Astrocyte (in vitro differentiated cells and primary cell): ENCODE measurements at regions not wholly inside any gene's neighbourhood (a gene's known extent, or its start where the extent isn't known, plus 50 kb on each side); places are given as distances from the start of the nearest gene placed in this dataset.

Experiments
- DNase-seq: peaks from one replicate; pipeline ENCODE4 v3.0.0-alpha.2; 2010; ENCODE audit warnings: low read depth
- FAIRE-seq: peaks from 2 replicates; lab custom pipeline; 2011; peaks lifted over from hg19 to GRCh38; lab: Jason Lieb, UNC
- H2AFZ ChIP-seq: 2 replicates; pipeline ENCODE4 v1.6.0; 2012; ENCODE audit warnings: low read depth, low read length, inconsistent platforms
- H3K27ac ChIP-seq: 2 replicates; pipeline ENCODE4 v1.5.1; 2011; ENCODE audit warnings: low read depth, low read length, inconsistent platforms
- H3K27me3 ChIP-seq: 2 replicates; pipeline ENCODE4 v1.6.0; 2011; ENCODE audit warnings: low read length, inconsistent platforms; ENCODE audit not compliant: insufficient read depth
- H3K36me3 ChIP-seq: 2 replicates; pipeline ENCODE4 v1.5.1; 2011; ENCODE audit warnings: low read length, inconsistent platforms; ENCODE audit not compliant: insufficient read depth
- H3K4me1 ChIP-seq: 2 replicates; pipeline ENCODE4 v1.5.1; 2011; ENCODE audit warnings: low read length, inconsistent platforms; ENCODE audit not compliant: insufficient read depth
- H3K4me2 ChIP-seq: 2 replicates; pipeline ENCODE4 v1.6.0; 2012; ENCODE audit warnings: low read length, inconsistent platforms
- H3K4me3 ChIP-seq: 2 replicates; pipeline ENCODE4 v1.5.1; 2011; ENCODE audit warnings: low read depth, mild to moderate bottlenecking, low read length, inconsistent platforms; ENCODE audit not compliant: insufficient read depth
- H3K79me2 ChIP-seq: 2 replicates; pipeline ENCODE4 v1.6.0; 2012; ENCODE audit warnings: mild to moderate bottlenecking, low read length, inconsistent platforms; ENCODE audit not compliant: insufficient read depth
- H3K9ac ChIP-seq: 2 replicates; pipeline ENCODE4 v1.6.0; 2012; ENCODE audit warnings: mild to moderate bottlenecking, low read length, inconsistent platforms
- H3K9me3 ChIP-seq: 2 replicates; pipeline ENCODE4 v1.5.1; 2012; ENCODE audit warnings: low read depth, mild to moderate bottlenecking, low read length, inconsistent platforms; ENCODE audit not compliant: insufficient read depth
- H4K20me1 ChIP-seq: 2 replicates; pipeline ENCODE4 v1.6.0; 2012; ENCODE audit warnings: low read length, inconsistent platforms; ENCODE audit not compliant: insufficient read depth
- H3K27ac Mint-ChIP-seq: one replicate; pipeline ENCODE4 v1.8.0; 2021; ENCODE audit warnings: mild to moderate bottlenecking, mixed read lengths; ENCODE audit not compliant: unreplicated experiment
- H3K27me3 Mint-ChIP-seq: one replicate; pipeline ENCODE4 v1.8.0; 2021; ENCODE audit warnings: low read depth, mixed read lengths; ENCODE audit not compliant: unreplicated experiment
- H3K36me3 Mint-ChIP-seq: one replicate; pipeline ENCODE4 v1.8.0; 2021; ENCODE audit warnings: low read depth, mixed read lengths; ENCODE audit not compliant: unreplicated experiment
- H3K4me1 Mint-ChIP-seq: one replicate; pipeline ENCODE4 v1.8.0; 2021; ENCODE audit warnings: low read depth, mixed read lengths; ENCODE audit not compliant: unreplicated experiment
- H3K4me3 Mint-ChIP-seq: one replicate; pipeline ENCODE4 v1.8.0; 2021; ENCODE audit warnings: mild to moderate bottlenecking, moderate library complexity, mixed read lengths; ENCODE audit not compliant: unreplicated experiment
- H3K9me3 Mint-ChIP-seq: one replicate; pipeline ENCODE4 v1.8.0; 2021; ENCODE audit warnings: mild to moderate bottlenecking, mixed read lengths; ENCODE audit not compliant: unreplicated experiment
- CTCF ChIP-seq: IDR thresholded peaks from 2 replicates; pipeline ENCODE4 v1.5.1; 2011; ENCODE audit warnings: low read depth, mild to moderate bottlenecking, inconsistent platforms, low read length, moderate library complexity; ENCODE audit not compliant: insufficient read depth
- EZH2 ChIP-seq: IDR thresholded peaks from 2 replicates; pipeline ENCODE4 v1.6.1; 2012; ENCODE audit warnings: mild to moderate bottlenecking, low read length, inconsistent platforms; ENCODE audit not compliant: insufficient read depth

- DNase-seq (no peak), FAIRE-seq (no peak)
- no peaks in the 10 kb centered on the region for H3K36me3 ChIP-seq
- TF ChIP-seq EZH2 (no peak), CTCF (no peak)
- H3K4me3 ChIP-seq, result no peak overlapping the region
- no peaks in the 10 kb centered on the region for H3K27me3 ChIP-seq
- no peaks in the 10 kb centered on the region for H3K79me2 ChIP-seq
- peaks cover 9% of the 10 kb centered on the region for H3K9me3 ChIP-seq
- no peaks in the 10 kb centered on the region for H3K36me3 Mint-ChIP-seq
- no peaks in the 10 kb centered on the region for H3K27me3 Mint-ChIP-seq
- H3K9ac ChIP-seq, result no peak overlapping the region
- H3K9me3 Mint-ChIP-seq, result peaks cover 6% of the 10 kb centered on the region
- H3K27ac ChIP-seq, result no peak overlapping the region
- peaks cover 4% of the 10 kb centered on the region for H3K4me1 Mint-ChIP-seq
- no peak overlapping the region for H3K27ac Mint-ChIP-seq
- H3K4me3 Mint-ChIP-seq, result no peak overlapping the region
- no peaks in the 10 kb centered on the region for H4K20me1 ChIP-seq
- no peak overlapping the region for H3K4me2 ChIP-seq
- no peak overlapping the region for H2AFZ ChIP-seq
- H3K4me1 ChIP-seq, result peaks cover 19% of the 10 kb centered on the region
These were observed 61.8 kb upstream of the SH3RF1 start for GRCh38 chr4:169332583-169332982.

- H3K79me2 ChIP-seq, result no peaks in the 10 kb centered on the region
- no peak overlapping the region for H3K27ac ChIP-seq
- no peak for TF ChIP-seq CTCF
- TF ChIP-seq EZH2, result no peak
- H2AFZ ChIP-seq, result no peak overlapping the region
- no peak overlapping the region for H3K4me2 ChIP-seq
- H3K36me3 Mint-ChIP-seq, result peaks cover under 1% of the 10 kb centered on the region
- no peak overlapping the region for H3K9ac ChIP-seq
- H4K20me1 ChIP-seq, result no peaks in the 10 kb centered on the region
- no peak overlapping the region for H3K4me3 ChIP-seq
- no peaks in the 10 kb centered on the region for H3K27me3 ChIP-seq
- no peaks in the 10 kb centered on the region for H3K4me1 Mint-ChIP-seq
- H3K4me1 ChIP-seq, result peaks cover 13% of the 10 kb centered on the region
- H3K36me3 ChIP-seq, result no peaks in the 10 kb centered on the region
- H3K4me3 Mint-ChIP-seq, result no peak overlapping the region
- FAIRE-seq, result no peak
- no peaks in the 10 kb centered on the region for H3K27me3 Mint-ChIP-seq
- no peak overlapping the region for H3K27ac Mint-ChIP-seq
- no peak for DNase-seq
- H3K9me3 ChIP-seq, result peaks cover 9% of the 10 kb centered on the region
- H3K9me3 Mint-ChIP-seq, result peaks cover 6% of the 10 kb centered on the region
These were observed 60.1 kb upstream of the SH3RF1 start for GRCh38 chr4:169330811-169331210.

DNA sequence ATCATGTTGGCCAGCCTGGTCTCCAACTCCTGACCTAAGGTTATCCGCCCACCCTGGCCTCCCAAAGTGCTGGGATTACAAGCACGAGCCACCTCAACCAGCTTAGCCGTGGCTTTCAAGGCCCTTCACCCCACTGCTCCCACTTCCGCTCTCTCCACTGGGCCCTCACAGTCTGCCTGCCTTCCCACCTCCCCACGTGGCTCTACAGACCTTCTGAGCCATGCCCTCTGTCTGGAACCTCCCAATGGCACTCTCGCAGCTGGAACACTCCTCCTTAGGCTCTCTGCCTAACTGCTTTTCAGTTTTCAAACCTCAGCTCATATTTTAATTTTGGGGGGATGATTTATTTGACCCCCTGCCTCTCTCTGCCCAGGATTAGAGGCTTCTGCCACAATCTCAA, 59.3 kb upstream of the SH3RF1 start:
- Histone ChIP-seq H3K27ac (no peak overlapping the region), H3K27me3 (no peaks in the 10 kb centered on the region), H3K4me1 (peaks cover 6% of the 10 kb centered on the region), H3K9ac (no peak overlapping the region), H3K79me2 (no peaks in the 10 kb centered on the region), H3K4me2 (no peak overlapping the region), H2AFZ (no peak overlapping the region), H4K20me1 (no peaks in the 10 kb centered on the region), H3K9me3 (peaks cover 9% of the 10 kb centered on the region), H3K36me3 (no peaks in the 10 kb centered on the region), H3K4me3 (no peak overlapping the region)
- Mint-ChIP-seq H3K4me1 (no peaks in the 10 kb centered on the region), H3K4me3 (no peak overlapping the region), H3K9me3 (peaks cover 8% of the 10 kb centered on the region), H3K27ac (no peak overlapping the region), H3K27me3 (no peaks in the 10 kb centered on the region), H3K36me3 (peaks cover 4% of the 10 kb centered on the region)
- DNase-seq (no peak), FAIRE-seq (no peak)
- no peak for TF ChIP-seq CTCF
- TF ChIP-seq EZH2, result no peak
